ENCODE measurements at regions not wholly inside any gene's neighbourhood (a gene's known extent, or its start where the extent isn't known, plus 50 kb on each side); places are given as distances from the start of the nearest gene placed in this dataset.

GRCh38 chr9:28491121-28491520 lies 917.8 kb upstream of the C9orf72 start:
- no peaks in the 10 kb centered on the region for H3K9me3 ChIP-seq (ENCODE audit: insufficient read depth in 2 of 2, low read depth in 1 of 2, low read length in 1 of 2)
- ChIA-PET POLR2A (ENCODE audit: partially characterized antibody) (no interaction called here), CTCF (ENCODE audit: partially characterized antibody) (no interaction called here)
- H2BK15ac ChIP-seq (ENCODE audit: low read length), result no peak overlapping the region
- H3K14ac ChIP-seq (ENCODE audit: insufficient read length), result no peak overlapping the region
- H3K56ac ChIP-seq (replicated peaks; ENCODE audit: insufficient read length, low read depth, low read length), result no peak overlapping the region
- no peak overlapping the region for H3K4ac ChIP-seq (replicated peaks; ENCODE audit: insufficient read length, low read depth, low read length)
- no peak overlapping the region for H4K91ac ChIP-seq (replicated peaks; ENCODE audit: insufficient read length, low read length)
- H4K8ac ChIP-seq (ENCODE audit: extremely low read depth, insufficient read depth, low read length), result no peak overlapping the region
- H3K36me3 ChIP-seq (ENCODE audit: control insufficient read depth in 2 of 4, insufficient read depth in 4 of 4, low read length in 3 of 4), result no peaks in the 10 kb centered on the region
- H3K27me3 ChIP-seq (replicated peaks in 1 of 4; ENCODE audit: control insufficient read depth in 3 of 4, extremely low read depth in 1 of 4, insufficient read depth in 3 of 4, low read length in 3 of 4), result no peaks in the 10 kb centered on the region
- H4K5ac ChIP-seq (ENCODE audit: insufficient read length, low read depth, low read length), result no peak overlapping the region
- no peak overlapping the region for H3K27ac ChIP-seq (ENCODE audit: low read depth, low read length)
- no peak for TF ChIP-seq MAX (IDR thresholded peaks at IDR 0.05)
- TF ChIP-seq RXRA (IDR thresholded peaks at IDR 0.05; ENCODE audit: insufficient read depth, low read depth, low read length), result no peak
- TF ChIP-seq RAD21 (IDR thresholded peaks at IDR 0.05 in 1 of 2, conservative IDR thresholded peaks at IDR 0.05 in 1 of 2; ENCODE audit: low read depth in 2 of 2, low read length in 2 of 2), result no peak
- TF ChIP-seq E2F6 (IDR thresholded peaks at IDR 0.05), result no peak
- no peak for TF ChIP-seq CBX8 (IDR thresholded peaks at IDR 0.05; ENCODE audit: borderline replicate concordance, low read depth, low read length)
- H2BK120ac ChIP-seq (replicated peaks; ENCODE audit: low read depth, low read length), result no peak overlapping the region
- H3K4me2 ChIP-seq (ENCODE audit: insufficient read depth in 1 of 2, low read depth in 2 of 2, low read length in 2 of 2), result no peak overlapping the region
- no peak overlapping the region for H2AFZ ChIP-seq (ENCODE audit: low read length)
- H3K23me2 ChIP-seq (ENCODE audit: low read depth, low read length), result no peaks in the 10 kb centered on the region
- FAIRE-seq (no peak), DNase-seq (ENCODE audit: low read depth in 1 of 2, low spot score in 2 of 2) (no peak)
- no peak overlapping the region for H2BK12ac ChIP-seq (ENCODE audit: low read depth, low read length)
- no peaks in the 10 kb centered on the region for H3K79me1 ChIP-seq (ENCODE audit: low read depth, low read length)
- no peak overlapping the region for H2BK5ac ChIP-seq (ENCODE audit: low read depth, low read length)
- H3K9ac ChIP-seq (replicated peaks in 1 of 4; ENCODE audit: extremely low read depth in 1 of 4, low read depth in 3 of 4, low read length in 3 of 4), result no peak overlapping the region
- H3K4me3 ChIP-seq (ENCODE audit: extremely low read depth in 1 of 4, insufficient read depth in 2 of 4, low read depth in 3 of 4, low read length in 4 of 4), result no peak overlapping the region
- H3K79me2 ChIP-seq (ENCODE audit: control insufficient read depth in 1 of 2, insufficient read depth in 2 of 2, low read length in 2 of 2), result no peaks in the 10 kb centered on the region
- no peak overlapping the region for H2AK5ac ChIP-seq (ENCODE audit: low read depth, low read length)
- no peaks in the 10 kb centered on the region; a peak in 1 of 7 replicates for H3K4me1 ChIP-seq (replicated peaks in 1 of 4; ENCODE audit: control insufficient read depth in 3 of 4, insufficient read depth in 4 of 4, low read length in 3 of 4)
- H2BK20ac ChIP-seq (ENCODE audit: low read length), result no peak overlapping the region
- H4K20me1 ChIP-seq (replicated peaks in 1 of 2; ENCODE audit: control insufficient read depth in 1 of 2, insufficient read depth in 2 of 2, low read length in 2 of 2), result no peaks in the 10 kb centered on the region
- no peak overlapping the region for H3K23ac ChIP-seq (ENCODE audit: insufficient read length)
- H3K18ac ChIP-seq (ENCODE audit: extremely low read depth, low read length), result no peak overlapping the region
